Endothelial cell of umbilical vein (primary cell): ENCODE measurements at regions not wholly inside any gene's neighbourhood (a gene's known extent, or its start where the extent isn't known, plus 50 kb on each side); places are given as distances from the start of the nearest gene placed in this dataset.

Source experiments
- BruUV-seq: library from RNA; stranded (reverse); fragments of 400-500 nt; replicated peaks from 2 replicates; lab custom pipeline; 2021; lab: Mats Ljungman, UMichigan
- CTCF ChIA-PET: fragments of 300-600, 350-600 bp; sonication (Branson Sonifier 250); formaldehyde crosslinking; loops from one replicate; lab custom pipeline; 2021; ENCODE audit warnings: antibody characterized with exemption, inconsistent platforms; lab: Charles Lee
- POLR2A ChIA-PET: fragments of 300-600, 350-600 bp; sonication (Branson Sonifier 250); formaldehyde crosslinking; loops from one replicate; lab custom pipeline; 2021; ENCODE audit warnings: antibody characterized with exemption, inconsistent platforms; lab: Charles Lee
- DNase-seq: peaks from one replicate; pipeline ENCODE4 v3.0.0-alpha.2; 2011; ENCODE audit warnings: low read depth, low spot score
- FAIRE-seq: peaks from 2 replicates; lab custom pipeline; 2011; peaks lifted over from hg19 to GRCh38; lab: Jason Lieb, UNC
- H2AFZ ChIP-seq: 2 replicates; pipeline ENCODE4 v1.6.0; 2012; ENCODE audit warnings: low read depth, low read length, control low read depth, inconsistent platforms
- H3K27ac ChIP-seq: 2 replicates; pipeline ENCODE4 v1.5.1; 2011; ENCODE audit warnings: low read depth, mild to moderate bottlenecking, control low read depth, low read length, moderate library complexity; ENCODE audit not compliant: insufficient read depth
- H3K27me3 ChIP-seq, 2 experiments: 2 replicates each; pipeline versions ENCODE4 v1.6.0 to v1.6.1; 2011; ENCODE audit warnings: low read length in 2 of 2, mixed read lengths in 1 of 2; ENCODE audit not compliant: control insufficient read depth in 2 of 2, insufficient read depth in 2 of 2
- H3K36me3 ChIP-seq, 2 experiments: 2 replicates in 1 of 2; 3 replicates in 1 of 2; pipeline ENCODE4 v1.5.1; 2011; ENCODE audit warnings: low read length in 2 of 2, mild to moderate bottlenecking in 1 of 2, moderate library complexity in 1 of 2; ENCODE audit not compliant: control insufficient read depth in 2 of 2, insufficient read depth in 2 of 2; ENCODE audit errors: extremely low read depth in 1 of 2
- H3K4me1 ChIP-seq: 3 replicates; pipeline ENCODE4 v1.5.1; 2011; ENCODE audit warnings: mild to moderate bottlenecking, low read length; ENCODE audit not compliant: control insufficient read depth, insufficient read depth; ENCODE audit errors: extremely low read depth
- H3K4me2 ChIP-seq: 2 replicates; pipeline ENCODE4 v1.6.1; 2011; ENCODE audit warnings: low read length, control low read depth, mixed read lengths; ENCODE audit not compliant: insufficient read depth
- H3K4me3 ChIP-seq, 3 experiments: fragments of 200-600 bp in 1 of 3; sonication (generic), shearing (Covaris generic) in 1 of 3; replicated peaks in 1 of 3; 2 replicates each; pipeline ENCODE4 v1.5.1; 2011 to 2016; ENCODE audit warnings: control low read depth in 3 of 3, low read length in 3 of 3, mild to moderate bottlenecking in 2 of 3, inconsistent platforms in 1 of 3, low read depth in 1 of 3, moderate library complexity in 1 of 3; ENCODE audit not compliant: insufficient read depth in 1 of 3
- H3K79me2 ChIP-seq: 2 replicates; pipeline ENCODE4 v1.6.0; 2012; ENCODE audit warnings: low read length, inconsistent platforms; ENCODE audit not compliant: control insufficient read depth, insufficient read depth
- H3K9ac ChIP-seq: replicated peaks from 2 replicates; pipeline ENCODE3; 2011; ENCODE audit warnings: low read length, control low read depth; ENCODE audit not compliant: insufficient read depth; ENCODE audit errors: extremely low read depth
- H3K9me1 ChIP-seq: replicated peaks from 3 replicates; pipeline ENCODE4 v1.6.0; 2011; ENCODE audit warnings: mild to moderate bottlenecking, low read length; ENCODE audit not compliant: control insufficient read depth, insufficient read depth; ENCODE audit errors: extremely low read depth
- H3K9me3 ChIP-seq: replicated peaks from 2 replicates; pipeline ENCODE4 v1.5.1; 2012; ENCODE audit warnings: low read length, inconsistent platforms; ENCODE audit not compliant: control insufficient read depth, insufficient read depth
- H4K20me1 ChIP-seq: replicated peaks from 2 replicates; pipeline ENCODE3; 2011; ENCODE audit warnings: mild to moderate bottlenecking, low read length; ENCODE audit not compliant: control insufficient read depth, insufficient read depth; ENCODE audit errors: extremely low read depth
- EZH2 ChIP-seq: IDR thresholded peaks from 2 replicates; pipeline ENCODE4 v1.6.1; 2012; ENCODE audit warnings: borderline replicate concordance, low read depth, mild to moderate bottlenecking, moderate library complexity, low read length, inconsistent platforms; ENCODE audit not compliant: severe bottlenecking
- FOS ChIP-seq: IDR thresholded peaks from 2 replicates; pipeline ENCODE4 v1.6.1; 2011; ENCODE audit warnings: mild to moderate bottlenecking, low read length, moderate library complexity, borderline replicate concordance; ENCODE audit not compliant: insufficient read depth
- GATA2 ChIP-seq: IDR thresholded peaks from 2 replicates; pipeline ENCODE4 v1.7.0; 2011; ENCODE audit warnings: low read depth, mild to moderate bottlenecking, moderate library complexity, mixed read lengths, low read length; ENCODE audit not compliant: insufficient read length, insufficient read depth
- JUN ChIP-seq: IDR thresholded peaks from 2 replicates; pipeline ENCODE4 v1.6.1; 2011; ENCODE audit warnings: borderline replicate concordance, low read depth; ENCODE audit not compliant: insufficient read length, insufficient read depth
- MAX ChIP-seq: IDR thresholded peaks from 2 replicates; pipeline ENCODE4 v1.6.1; 2011; ENCODE audit not compliant: insufficient read depth, insufficient read length
- MYC ChIP-seq: IDR thresholded peaks from one replicate; pipeline ENCODE4 v1.6.1; 2011; ENCODE audit warnings: mild to moderate bottlenecking, low read depth, low read length
- POLR2A ChIP-seq: IDR thresholded peaks from 2 replicates; pipeline ENCODE4 v1.6.1; 2012; ENCODE audit warnings: low read depth, mild to moderate bottlenecking, control low read depth, low read length
- POLR2AphosphoS5 ChIP-seq: IDR thresholded peaks from 2 replicates; pipeline ENCODE4 v1.6.1; 2012; ENCODE audit warnings: low read depth, mild to moderate bottlenecking, control low read depth, low read length, moderate library complexity; ENCODE audit not compliant: insufficient read depth
- dilution Hi-C: fragments of 300-500 bp; cut with MboI; formaldehyde crosslinking; loops from one replicate; pipeline ENCODE4 v1.15.0; 2019; ENCODE audit warnings: low sequenced_read_pairs; ENCODE audit not compliant: extremely low pct_ligation_motif_present
- intact Hi-C: fragments of 100-400 bp; cut with micrococcal nuclease; formaldehyde crosslinking; loops from one replicate; pipeline ENCODE4 v1.10.0; 2022
- TF ChIP-seq, protein P1 (sequence below), 2 donors: IDR thresholded peaks; 1 replicate in 1 of 2; 2 replicates in 1 of 2; pipeline ENCODE4 v1.5.1; 2011; ENCODE audit warnings: low read length in 2 of 2, mild to moderate bottlenecking in 2 of 2, moderate library complexity in 2 of 2, control low read depth in 1 of 2, inconsistent platforms in 1 of 2, low read depth in 1 of 2; ENCODE audit not compliant: insufficient read depth in 1 of 2; ENCODE audit errors: extremely low read depth in 1 of 2

DNA sequence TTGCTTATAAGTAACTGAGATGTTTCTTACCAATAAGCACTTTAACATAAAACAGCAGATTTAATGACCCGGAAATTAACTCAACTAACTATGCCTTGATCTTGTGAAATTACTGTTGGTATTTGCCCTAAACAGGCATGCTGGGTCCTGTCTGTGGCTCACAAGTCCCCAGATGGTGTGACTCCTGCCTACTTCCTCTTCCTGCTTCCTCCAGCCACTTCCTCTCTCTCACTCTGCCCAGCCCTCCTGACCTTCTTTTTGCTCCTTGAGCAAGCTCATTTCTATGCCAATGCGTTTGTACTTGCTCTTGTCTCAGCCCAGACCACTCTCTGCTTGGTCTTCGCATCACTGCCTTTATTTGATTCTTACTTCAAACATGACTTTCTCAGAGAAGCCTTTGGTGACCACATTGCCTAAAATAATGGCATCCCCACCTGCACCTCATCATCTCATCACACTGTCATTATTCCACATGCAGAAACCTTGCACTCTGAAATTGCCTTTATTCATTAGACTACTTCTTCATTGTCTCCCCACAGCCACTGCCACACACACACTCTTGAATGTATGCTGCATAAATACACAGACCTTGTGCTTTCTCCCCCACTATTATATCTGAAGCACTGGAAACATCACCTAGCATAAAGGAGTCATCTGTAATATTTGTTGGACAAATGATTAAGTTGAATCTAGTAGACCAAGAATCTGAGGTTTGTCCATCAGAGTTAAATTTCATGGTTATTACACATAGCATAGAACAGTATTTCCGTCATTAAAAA lies 256.3 kb upstream of the SEMA6D start:
- no peaks in the 10 kb centered on the region for H3K36me3 ChIP-seq
- peak overlapping the region; percentile 9 for H3K27ac ChIP-seq
- dilution Hi-C loops (no loop called here), intact Hi-C loops (no loop called here)
- no peak overlapping the region for H3K4me3 ChIP-seq
- H3K79me2 ChIP-seq: no peaks in the 10 kb centered on the region
- TSS peak; percentile 52 for BruUV-seq
- H3K4me1 ChIP-seq: peaks cover 30% of the 10 kb centered on the region
- DNase-seq: peak; percentile 35
- H3K9me1 ChIP-seq: no peaks in the 10 kb centered on the region
- CTCF ChIA-PET: interaction anchor here (1.5 to 2.6 kb wide), 2 partner anchors 11 to 77 kb away, joined by 4 to 9 read pairs; no protein-coding TSS in a partner anchor
- H3K9me3 ChIP-seq: no peaks in the 10 kb centered on the region
- POLR2A ChIA-PET: no interaction called here
- H2AFZ ChIP-seq: peak overlapping the region; percentile 13
- no peak overlapping the region for H3K9ac ChIP-seq
- peak overlapping the region; percentile 20 for H3K4me2 ChIP-seq
- H4K20me1 ChIP-seq: no peaks in the 10 kb centered on the region
- FAIRE-seq: peak; percentile 70
- no peaks in the 10 kb centered on the region for H3K27me3 ChIP-seq
- TF ChIP-seq FOS (peak; percentile 28), POLR2AphosphoS5 (peak; percentile 29), EZH2 (no peak)

GRCh38 chr15:47461652-47462141 lies 255.6 kb upstream of the SEMA6D start:
- dilution Hi-C loops (no loop called here), intact Hi-C loops (no loop called here)
- Histone ChIP-seq H2AFZ (no peak overlapping the region), H3K4me2 (no peak overlapping the region), H3K9me3 (no peaks in the 10 kb centered on the region), H3K79me2 (no peaks in the 10 kb centered on the region), H3K9ac (no peak overlapping the region), H3K27me3 (no peaks in the 10 kb centered on the region), H3K36me3 (no peaks in the 10 kb centered on the region), H3K4me1 (peaks cover 35% of the 10 kb centered on the region), H3K27ac (no peak overlapping the region), H3K4me3 (no peak overlapping the region), H4K20me1 (no peaks in the 10 kb centered on the region), H3K9me1 (no peaks in the 10 kb centered on the region)
- DNase-seq: no peak
- ChIA-PET CTCF (interaction anchor here (2.6 kb wide), 1 partner anchor 10 kb away, joined by 9 read pairs; no protein-coding TSS in a partner anchor), POLR2A (no interaction called here)
- BruUV-seq: no TSS peak
- TF ChIP-seq EZH2 (no peak), POLR2A (no peak), JUN (no peak), MYC (no peak), MAX (no peak), GATA2 (no peak), POLR2AphosphoS5 (no peak), FOS (no peak)
- TF ChIP-seq, protein P1, sequence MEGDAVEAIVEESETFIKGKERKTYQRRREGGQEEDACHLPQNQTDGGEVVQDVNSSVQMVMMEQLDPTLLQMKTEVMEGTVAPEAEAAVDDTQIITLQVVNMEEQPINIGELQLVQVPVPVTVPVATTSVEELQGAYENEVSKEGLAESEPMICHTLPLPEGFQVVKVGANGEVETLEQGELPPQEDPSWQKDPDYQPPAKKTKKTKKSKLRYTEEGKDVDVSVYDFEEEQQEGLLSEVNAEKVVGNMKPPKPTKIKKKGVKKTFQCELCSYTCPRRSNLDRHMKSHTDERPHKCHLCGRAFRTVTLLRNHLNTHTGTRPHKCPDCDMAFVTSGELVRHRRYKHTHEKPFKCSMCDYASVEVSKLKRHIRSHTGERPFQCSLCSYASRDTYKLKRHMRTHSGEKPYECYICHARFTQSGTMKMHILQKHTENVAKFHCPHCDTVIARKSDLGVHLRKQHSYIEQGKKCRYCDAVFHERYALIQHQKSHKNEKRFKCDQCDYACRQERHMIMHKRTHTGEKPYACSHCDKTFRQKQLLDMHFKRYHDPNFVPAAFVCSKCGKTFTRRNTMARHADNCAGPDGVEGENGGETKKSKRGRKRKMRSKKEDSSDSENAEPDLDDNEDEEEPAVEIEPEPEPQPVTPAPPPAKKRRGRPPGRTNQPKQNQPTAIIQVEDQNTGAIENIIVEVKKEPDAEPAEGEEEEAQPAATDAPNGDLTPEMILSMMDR (IDR thresholded peaks at IDR 0.05; ENCODE audit: extremely low read depth in 1 of 2, insufficient read depth in 1 of 2, low read depth in 1 of 2, low read length in 2 of 2): no peak
- FAIRE-seq: no peak
